Left colon (tissue), 2 donors: ENCODE measurements at regions not wholly inside any gene's neighbourhood (a gene's known extent, or its start where the extent isn't known, plus 50 kb on each side); places are given as distances from the start of the nearest gene placed in this dataset.

ENCODE experiments used
- ATAC-seq: fragments of 200-7000 bp; cut with Tn5 transposase; one replicate; pipeline ENCODE4 v1.9.1; 2020; ENCODE audit warnings: mild to moderate bottlenecking, moderate library complexity
- DNase-seq, 2 donors: peaks; one replicate each; pipeline ENCODE4 v3.0.0-alpha.2; 2020
- intact Hi-C, 2 donors: fragments of 100-400 bp; cut with DNase I in 1 of 2; cut with micrococcal nuclease in 1 of 2; formaldehyde crosslinking; loops; one replicate each; pipeline versions ENCODE4 v1.11.2 to v1.14.0; 2022; cut with DNase I, micrococcal nuclease
- donor health status: DM: no; HTN: no; CAD: no.
- donor health status: DM: yes; HTN: yes; CAD: no.

DNA sequence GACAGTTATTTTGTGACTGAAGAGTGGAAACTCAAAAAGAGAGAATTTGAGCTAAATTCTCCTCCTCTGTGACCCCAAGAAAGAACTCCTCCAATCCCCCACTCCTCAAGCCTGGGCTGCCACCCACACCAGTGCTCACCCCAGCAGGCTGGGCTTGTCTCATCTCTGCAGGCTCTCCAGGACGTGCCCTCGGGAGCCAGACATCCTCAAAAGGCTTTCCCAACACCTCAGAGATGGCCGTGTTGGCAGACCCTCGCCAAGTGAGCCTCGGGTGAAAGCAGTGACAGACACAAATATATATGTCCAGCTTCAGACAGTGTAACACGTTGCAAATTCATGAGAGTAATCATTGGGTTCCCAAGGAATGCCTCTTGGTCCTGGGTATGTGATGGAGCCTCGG, 377.7 kb upstream of the SALL3 start:
- intact Hi-C loops = no loop called here

DNA sequence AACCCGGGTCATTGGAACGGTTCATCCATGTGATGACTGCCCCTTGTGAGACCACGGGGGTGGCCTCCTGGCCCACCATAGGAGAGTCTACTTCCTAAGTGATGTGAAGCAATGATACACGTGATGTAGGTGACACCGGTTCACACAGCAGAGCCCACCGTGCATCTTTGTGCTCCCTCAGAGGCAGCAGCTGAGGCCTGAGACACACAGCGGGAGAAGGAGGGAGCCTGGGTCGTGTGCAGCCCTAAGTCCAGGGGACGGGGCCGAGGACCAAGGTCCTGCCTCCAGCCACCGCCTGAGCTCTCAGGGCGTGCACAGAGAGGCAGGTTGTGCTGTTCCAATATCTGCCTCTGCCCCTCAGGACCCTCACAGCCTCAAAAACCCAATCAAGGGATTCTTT, 377.2 kb upstream of the SALL3 start:
- intact Hi-C loops = no loop called here
- ATAC-seq = no peak
- no peak for DNase-seq

More for the DNA sequence above, 377.7 kb upstream of the SALL3 start:
- no peak for DNase-seq
- ATAC-seq = no peak

DNA sequence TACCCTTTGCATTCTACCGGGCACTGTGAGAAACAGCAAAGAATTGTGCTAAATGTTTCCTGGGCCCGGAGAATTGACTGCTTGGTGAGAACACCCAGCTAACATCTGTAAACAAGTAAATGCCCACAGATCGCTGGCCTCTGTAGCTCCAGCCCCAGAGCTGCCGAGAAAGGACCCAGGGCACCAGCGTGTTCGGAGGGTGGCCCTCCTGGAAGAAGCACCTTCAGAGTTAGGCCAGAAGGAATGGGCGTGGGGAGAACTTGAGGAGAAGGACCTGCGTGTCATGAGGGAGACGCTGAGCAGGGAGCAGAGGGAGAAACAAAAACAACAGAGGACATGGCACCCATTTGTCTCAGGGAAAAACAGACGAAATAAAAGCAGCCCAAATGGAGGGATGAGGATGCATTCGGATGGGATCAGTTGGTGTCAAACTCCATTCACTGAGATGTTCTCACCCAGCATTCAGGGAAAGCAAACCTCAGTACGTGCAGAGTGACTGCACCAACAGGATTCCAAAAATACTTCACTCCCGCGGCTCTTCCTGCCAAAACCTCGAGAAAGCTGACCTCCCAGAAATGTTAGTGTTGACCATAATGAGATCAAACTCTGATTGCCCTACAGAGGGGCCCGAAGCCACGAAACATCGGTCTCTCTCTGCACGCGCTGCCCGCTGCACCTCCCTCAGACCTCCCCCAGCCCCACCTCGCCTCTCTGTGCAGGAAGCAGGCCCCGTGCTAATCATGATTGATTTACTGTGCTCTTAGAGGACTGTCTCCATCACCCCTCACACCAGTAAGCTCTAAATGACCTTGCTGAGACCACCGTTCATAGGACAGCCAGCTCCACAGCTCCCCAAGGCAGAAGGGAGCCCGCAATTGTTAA, 376.3 kb upstream of the SALL3 start:
- ATAC-seq = no peak
- intact Hi-C loops = no loop called here
- no peak for DNase-seq

DNA sequence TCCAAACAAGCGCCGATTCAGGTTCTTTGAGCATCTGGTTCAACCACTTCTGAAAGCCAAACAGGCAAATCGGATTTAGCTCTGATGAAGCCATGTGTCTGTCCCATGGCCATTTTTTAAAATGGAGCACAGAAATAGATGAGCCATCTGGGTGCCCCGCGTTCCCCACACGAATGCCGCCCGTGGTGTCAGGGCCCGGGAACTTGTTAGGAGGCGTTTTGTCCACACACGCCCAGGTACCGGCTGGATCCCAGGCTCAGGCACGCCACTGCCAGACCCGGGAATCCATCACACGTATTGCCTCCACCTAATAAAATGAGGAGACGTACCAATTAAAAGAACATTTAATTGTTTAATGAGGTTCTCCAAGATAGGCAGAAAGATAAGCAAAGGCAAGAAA, 374.4 kb upstream of the SALL3 start:
- DNase-seq (no peak), ATAC-seq (no peak)
- intact Hi-C loops = no loop called here

DNA sequence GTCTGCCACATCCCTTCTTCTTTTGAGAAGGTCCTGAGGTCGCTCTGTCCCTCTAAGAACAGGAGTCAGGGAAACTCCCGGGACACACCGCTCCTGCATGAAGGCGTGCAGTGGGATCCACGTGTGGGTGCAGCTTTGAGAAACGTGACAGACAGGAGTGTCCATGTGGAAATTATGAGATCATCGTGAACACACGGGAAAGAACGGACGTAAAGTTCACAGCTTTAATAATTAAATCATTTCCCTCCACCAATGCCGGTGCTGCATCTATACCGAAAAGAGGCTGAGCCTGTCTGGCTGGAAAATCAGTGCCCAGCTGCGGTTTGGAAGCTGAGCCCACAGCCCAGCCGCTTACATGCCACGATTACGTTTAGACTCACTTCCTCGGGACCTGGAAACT, 372.4 kb upstream of the SALL3 start:
- ATAC-seq (no peak), DNase-seq (no peak)
- intact Hi-C loops = no loop called here

DNA sequence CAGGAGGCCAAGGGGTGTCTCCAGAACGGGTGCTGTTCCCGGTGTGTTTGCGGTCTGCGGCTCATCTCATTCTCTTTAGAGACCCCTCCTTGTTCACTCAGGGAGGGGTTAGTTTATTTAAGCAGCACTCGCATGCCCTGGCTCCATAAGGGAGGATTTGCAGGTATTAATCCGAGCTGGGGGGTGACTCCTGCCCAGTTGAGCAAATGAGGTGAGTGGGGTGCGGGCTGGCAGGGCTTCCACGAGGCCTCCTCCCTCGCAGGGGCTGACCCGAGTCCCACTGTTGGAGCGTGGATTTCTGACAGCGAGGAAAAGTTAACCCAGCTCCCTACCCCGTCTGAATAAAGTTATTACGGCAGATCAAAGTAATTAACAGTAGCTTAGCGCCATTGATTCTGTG, 371.8 kb upstream of the SALL3 start:
- no peak for DNase-seq
- no peak for ATAC-seq
- intact Hi-C loops = no loop called here

DNA sequence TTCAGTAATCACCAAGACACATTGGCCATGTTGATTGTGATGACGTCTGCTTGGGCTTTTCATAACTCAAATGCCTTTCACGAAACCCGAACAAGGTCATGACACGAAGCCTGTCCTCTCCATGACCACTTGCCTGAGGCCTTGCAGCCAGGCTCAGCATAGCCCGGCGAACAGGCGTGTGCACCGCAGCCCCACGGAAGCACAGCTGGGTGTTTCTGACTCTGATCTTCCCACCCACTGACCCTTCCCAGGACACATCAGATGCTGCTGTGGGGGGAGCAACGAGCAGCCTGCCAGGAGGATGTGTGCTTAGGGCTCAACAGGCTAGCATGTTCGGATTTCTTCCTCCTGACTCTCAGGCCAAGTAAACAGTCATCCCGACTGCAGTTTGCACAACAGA, 369.4 kb upstream of the SALL3 start:
- DNase-seq (no peak), ATAC-seq (no peak)
- intact Hi-C loops = no loop called here

DNA sequence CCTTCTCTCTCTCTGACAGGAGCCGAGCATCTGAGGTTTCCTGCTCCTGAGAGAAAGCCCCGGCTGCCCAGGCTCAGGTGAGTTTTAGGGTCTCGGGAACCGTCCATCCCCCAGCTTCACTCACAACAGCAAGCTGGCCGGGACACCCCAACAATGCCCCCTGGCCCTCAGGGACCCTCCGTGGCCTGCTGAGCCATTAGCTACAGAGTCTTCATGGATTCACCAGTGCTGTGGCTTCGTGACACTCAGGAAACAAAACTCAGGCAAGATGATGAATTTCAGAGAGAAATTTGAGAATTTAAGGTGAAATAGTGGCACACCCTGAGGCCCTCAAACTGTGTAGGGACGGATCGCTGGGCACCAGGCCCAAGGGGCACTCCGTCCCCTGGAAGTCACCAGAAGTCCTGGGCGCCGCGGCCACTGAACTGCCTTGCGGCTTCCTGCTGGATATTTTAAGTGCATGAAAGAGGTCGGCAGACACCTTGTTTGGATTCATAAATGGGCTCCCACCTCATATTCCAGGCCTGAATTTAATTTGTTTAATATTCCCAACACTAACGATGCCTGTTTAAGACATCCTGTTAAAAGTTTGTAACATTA, 368.3 kb upstream of the SALL3 start:
- intact Hi-C loops = no loop called here
- ATAC-seq (no peak), DNase-seq (no peak)

DNA sequence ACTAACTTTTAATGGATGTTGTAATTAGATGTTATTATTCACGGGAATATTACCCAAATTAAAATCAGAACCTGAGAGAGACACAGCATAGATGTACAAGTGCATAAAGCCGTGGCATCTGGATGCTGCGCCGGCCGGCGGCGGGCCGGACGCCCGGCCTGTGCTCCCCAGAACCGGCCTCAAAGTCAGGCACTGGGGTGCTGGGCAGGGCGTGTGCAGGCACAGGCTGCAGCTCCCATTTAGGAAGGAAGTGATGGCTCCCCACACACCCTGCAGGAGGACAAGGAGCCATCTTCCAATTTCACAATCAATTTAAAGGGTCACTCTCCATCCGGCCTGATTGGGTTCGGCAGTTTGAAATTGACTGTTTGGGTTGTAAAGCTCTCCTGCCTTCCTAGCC, 367.7 kb upstream of the SALL3 start:
- DNase-seq (no peak), ATAC-seq (no peak)
- intact Hi-C loops = no loop called here

DNA sequence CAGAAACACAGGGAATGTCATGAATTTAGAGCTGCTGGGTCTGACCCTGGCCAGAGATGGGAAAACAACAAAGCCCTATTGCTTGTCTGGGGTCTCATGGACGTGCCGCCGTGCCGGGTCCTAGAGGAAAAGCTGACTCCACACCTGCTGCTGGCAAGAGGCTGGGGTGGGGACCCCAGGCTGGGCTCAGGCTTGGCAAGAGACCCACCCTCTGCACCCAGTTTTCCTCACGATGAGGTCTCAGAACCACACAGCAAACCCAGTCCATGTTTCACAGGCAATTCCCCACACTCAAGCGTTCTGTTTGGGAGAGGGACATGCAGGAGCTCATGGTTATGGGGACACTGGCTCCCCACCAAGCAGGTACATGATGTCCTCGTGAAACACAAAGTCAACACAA, 367.3 kb upstream of the SALL3 start:
- no peak for DNase-seq
- intact Hi-C loops = no loop called here
- ATAC-seq = no peak

DNA sequence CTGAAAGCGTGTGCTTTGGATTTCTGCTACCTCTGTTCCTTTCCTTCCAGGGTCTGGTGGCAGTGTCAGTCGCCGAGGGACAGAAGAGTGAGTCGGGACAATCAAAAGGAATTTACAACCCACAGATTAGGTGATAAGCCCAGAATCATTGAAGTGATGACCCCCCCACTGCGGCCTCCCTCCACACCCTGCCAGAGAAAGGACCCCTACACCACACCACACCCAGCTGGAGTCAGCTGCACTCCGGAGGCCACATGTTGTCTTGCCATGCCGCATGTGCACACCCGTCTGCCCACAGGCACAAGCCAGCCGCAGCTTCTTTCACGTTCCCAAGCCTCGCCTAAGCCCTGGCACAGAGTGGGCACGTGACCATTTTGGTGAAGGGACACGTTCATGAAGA, 366.8 kb upstream of the SALL3 start:
- DNase-seq (no peak), ATAC-seq (no peak)
- intact Hi-C loops = no loop called here

DNA sequence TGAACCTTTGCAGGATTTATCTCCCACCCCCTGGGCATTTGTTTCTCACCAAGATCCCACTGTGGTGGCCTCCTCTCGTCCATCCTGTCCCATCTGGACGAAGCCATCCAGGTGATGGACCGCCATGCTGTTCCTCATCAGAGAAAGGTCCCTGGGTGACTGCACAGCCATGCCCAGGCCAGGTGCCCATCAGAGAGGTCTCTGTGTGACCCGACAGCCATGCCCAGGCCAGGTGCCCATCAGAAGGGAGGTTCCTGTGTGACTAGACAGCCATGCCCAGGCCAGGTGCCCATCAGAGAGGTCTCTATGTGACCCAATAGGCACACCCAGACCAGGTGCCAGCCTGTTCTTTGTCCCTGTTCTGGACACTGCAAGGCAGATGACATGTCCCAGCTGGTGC, 360.9 kb upstream of the SALL3 start:
- intact Hi-C loops = no loop called here
- no peak for ATAC-seq
- DNase-seq = no peak

DNA sequence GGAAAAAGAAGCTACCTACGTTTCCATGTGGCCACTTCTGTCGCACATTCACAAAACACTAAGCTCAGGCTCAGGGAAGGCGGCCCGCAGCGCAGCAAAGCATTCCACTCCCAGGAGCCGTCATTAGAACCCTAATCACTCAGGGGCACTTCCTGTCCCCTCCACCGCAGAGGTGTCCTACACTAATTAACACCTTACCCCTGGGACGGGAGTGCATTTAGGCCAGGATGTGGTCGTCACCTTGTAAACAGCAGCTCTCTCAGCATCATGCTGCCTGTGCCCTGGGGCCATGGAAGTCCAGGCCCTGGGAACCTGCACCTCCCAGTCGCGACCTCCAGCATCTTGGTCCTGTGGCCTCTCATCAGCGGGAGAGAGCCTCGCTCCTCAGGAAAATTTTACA, 359.8 kb upstream of the SALL3 start:
- DNase-seq (no peak), ATAC-seq (no peak)
- intact Hi-C loops = no loop called here

DNA sequence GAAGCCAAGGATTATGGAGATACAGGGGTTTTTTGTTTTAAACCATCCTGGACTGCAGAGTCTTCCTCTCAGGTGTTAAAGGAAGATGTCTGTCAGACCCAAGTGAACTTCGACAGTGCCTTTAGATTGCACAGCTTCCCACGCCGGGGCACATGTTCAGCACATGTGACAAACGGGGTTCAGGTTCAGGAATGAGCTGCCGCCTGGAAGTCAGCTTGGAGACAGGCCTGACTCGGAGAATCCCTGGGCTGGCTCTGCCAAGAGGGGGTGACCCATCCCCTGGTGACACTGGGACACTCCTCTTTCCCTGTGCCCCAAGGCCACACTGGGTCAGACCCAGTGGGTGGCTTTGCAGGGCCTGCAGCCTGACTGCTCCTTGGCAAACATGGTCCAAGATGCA, 359.3 kb upstream of the SALL3 start:
- DNase-seq (no peak), ATAC-seq (no peak)
- intact Hi-C loops = no loop called here

DNA sequence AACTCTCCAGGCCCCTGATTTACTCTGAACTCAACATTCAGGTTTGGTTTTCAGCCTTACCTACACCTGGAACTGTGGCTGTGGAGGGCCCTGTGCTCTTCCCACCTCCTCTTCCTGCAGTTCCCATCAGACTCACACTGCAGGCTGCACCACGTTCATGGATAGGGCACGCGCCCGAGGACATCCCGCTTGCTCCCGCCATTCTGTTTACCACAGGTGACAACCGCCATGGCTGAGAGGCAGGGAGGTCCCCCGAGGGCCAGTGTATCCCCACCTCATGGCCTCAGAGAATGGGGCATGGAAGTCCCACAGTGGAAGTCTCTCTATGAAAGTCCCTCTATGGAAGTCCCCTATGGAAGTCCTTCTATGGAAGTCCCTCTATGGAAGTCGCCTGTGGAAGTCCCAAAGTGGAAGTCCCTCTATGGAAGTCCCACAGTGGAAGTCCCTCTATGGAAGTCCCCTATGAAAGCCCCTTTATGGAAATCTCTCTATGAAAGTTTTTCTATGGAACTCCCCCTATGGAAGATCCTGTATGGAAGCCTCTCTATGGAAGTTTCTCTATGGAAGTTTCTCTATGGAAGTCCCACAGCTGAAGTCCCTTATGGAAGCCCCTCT, 358.4 kb upstream of the SALL3 start:
- no peak for ATAC-seq
- intact Hi-C loops = no loop called here

DNA sequence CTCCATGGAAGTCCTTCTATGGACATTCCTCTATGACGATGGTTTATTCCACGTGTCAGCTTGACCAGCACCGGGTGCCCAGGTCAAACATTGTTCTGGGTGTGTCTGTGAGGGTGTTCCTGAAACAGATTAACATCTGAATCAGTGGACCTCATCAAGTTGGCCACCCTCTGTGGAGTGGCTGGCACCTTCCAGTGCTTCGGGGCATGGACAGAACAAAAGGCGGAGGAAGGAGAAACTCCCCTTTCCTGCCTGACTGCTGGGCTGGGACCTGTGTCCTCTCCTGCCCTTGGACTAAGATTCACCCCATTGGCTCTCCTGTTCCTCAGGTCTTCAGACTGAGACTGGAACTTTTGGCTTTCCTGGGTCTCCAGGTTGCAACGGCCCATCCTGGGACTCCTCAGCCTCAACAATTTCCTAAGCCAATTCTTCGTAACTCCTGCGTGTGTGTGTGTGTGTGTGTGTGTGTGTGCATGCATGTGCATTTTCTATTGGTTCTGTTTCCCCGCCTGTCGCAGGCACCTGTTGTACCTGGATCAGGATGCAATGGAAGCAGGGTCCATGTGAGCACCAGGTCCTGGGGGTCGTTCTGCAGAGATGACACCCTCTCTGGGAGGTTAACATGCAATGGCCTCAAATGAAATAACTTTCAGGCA, 357.2 kb upstream of the SALL3 start:
- intact Hi-C loops = no loop called here
- DNase-seq = no peak

More for the DNA sequence above, 358.4 kb upstream of the SALL3 start:
- no peak for DNase-seq

DNA sequence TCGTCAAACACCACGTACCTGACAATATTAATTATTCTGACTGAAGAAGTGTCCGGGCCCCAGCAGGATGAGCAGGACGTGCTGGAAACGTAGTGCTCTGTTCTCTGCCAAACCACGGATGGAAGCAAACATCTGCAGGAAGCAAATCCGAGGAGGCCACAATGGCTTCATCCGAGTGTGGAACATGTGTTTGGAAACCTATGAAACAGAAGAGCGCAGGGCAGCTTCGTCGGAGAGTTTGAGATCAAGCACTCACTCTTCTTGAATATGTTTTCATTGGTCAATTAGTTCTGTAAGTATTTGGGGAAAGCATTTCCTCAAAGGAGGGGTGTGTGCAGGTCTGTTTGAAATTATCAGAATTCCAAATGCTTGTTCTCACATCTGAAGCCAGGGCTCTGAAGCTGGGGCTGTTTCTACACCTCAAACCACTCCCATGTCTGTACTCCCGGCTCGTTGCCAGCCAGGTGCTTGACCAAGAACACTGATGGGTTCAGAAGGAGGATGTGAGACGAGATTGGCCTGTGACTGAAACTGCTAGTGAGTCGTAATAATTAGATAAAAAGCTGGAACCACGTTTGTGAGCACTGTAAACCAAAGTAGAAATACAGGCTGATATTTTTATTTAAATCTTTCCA, 356.6 kb upstream of the SALL3 start:
- intact Hi-C loops = no loop called here
- ATAC-seq (no peak), DNase-seq (no peak)

More for the DNA sequence above, 357.2 kb upstream of the SALL3 start:
- no peak for ATAC-seq

DNA sequence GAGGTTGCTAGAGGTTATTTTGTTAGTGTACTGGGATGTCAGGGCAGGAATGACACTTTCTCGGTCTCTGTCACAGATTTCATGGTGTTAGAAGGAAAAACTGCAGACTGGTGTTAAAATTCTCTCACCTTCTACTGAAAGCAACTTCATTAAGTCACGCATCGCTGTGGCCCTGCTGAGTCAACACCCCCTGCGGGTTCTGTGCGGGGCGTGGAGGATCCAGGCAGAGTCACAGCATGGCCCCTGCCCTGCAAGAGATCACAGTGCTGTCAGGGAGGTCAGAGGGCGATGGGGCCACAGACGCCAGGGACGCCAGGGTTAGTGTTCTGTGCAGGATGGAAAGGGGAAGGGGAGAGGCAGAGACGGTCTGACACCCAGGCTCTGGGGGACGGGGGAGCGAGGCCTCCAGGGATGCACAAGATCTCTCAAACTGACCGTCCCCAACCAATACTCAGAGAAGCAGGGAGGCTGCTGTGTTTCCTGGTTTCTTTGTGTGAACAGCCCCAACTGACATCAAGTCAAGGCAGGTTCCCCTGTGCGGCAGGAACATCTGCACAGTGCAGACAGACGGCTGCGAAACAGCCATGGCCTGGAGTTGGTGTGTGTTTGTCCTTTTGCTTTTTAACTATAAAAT, 354.9 kb upstream of the SALL3 start:
- intact Hi-C loops = no loop called here
- ATAC-seq = no peak
- DNase-seq = no peak

DNA sequence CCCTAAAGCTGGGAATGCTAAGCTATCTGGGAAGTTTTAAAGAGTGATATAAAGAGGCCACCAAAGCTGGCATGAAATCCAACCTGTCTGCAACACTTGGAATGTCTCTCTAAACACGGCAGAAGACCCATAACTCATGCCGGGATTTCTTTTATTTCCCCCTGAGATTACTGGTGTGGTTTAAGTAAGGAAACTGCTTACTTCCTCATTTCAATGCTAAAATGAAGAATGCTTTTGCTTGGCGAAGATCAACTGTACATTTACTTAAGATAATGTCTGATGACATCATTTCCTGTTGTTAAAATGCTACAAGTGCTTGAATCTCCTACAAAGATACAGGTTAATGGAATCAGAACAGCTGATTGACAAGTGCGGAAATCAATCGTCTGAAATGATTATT, 353.8 kb upstream of the SALL3 start:
- DNase-seq (no peak), ATAC-seq (no peak)
- intact Hi-C loops = no loop called here
